ENCODE measurements at regions not wholly inside any gene's neighbourhood (a gene's known extent, or its start where the extent isn't known, plus 50 kb on each side); places are given as distances from the start of the nearest gene placed in this dataset.

GRCh38 chr11:23041001-23041503 is 180.8 kb upstream of the CCDC179 start:
- no peak for DNase-seq

- no peak for DNase-seq
These were observed 198.4 kb upstream of the CCDC179 start for GRCh38 chr11:23058656-23059055.

DNA sequence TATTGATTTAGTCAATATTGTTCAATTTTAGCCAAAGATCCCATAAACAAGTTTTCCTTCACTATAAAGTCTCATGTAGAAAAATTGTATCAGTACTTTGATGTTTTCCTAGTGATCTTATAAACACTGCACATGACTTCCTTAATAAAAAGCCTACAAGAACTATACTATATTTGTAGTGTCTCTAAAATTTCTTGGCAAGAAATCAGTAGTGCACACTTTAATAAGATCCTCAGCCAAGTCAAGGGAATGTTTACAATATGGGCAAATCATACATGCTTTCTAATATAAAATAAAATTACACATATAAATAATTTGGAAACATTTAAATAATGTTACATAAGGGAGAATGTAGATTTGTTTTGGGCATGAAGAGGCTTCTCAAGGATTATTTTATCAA is 203.0 kb upstream of the CCDC179 start:
- DNase-seq = no peak

DNA sequence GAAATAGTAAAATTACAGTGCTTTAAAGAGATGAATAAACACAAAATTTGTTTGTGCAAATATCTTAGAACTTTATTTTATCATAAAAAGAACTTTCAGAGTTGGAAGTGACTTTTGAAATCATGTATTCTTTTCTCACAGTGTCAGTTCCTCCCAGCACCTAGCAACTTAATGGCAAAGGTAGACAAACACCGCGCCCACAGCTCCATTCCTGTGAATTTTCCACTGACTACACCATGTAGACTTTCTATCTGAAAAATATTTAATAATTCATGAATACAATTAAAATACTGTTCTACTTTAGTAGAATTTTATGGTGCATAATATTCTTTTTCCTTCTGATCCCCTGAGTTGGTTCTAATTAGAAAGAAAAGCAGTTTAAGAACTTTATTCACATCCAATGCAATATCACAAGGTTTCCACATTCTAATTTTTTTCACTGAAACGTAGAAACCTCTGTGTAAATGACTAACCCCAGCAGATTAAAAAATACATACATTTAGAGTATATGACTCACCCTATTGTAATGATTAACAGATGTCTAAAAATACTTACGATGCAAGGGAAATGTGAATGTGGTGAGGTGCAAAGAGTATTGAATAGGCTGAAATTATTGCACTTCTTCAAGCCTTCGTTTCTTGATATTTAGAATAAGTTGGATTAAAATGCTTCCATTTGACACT is 218.2 kb upstream of the CCDC179 start:
- DNase-seq = no peak

DNA sequence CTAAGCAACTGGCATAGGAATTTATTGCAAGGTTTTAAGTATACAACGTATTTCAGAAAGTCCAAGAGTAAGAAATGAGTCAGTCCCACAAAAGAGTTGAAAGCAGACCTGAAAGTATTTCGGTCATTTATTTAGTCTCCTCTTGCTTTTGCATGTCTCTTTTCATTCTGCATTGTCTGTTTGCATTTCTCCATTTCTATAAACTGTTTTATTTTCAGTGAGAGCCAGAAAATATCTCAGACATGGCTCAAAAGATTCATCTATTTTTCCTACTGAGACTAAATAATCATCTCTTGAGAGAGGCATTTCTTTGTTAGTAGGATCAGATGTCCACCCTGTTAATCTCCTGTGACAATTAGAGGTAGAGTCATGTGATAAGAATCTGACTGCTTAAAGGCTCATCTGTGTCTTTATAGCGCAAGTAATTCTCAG is 219.1 kb upstream of the CCDC179 start:
- DNase-seq = no peak

DNA sequence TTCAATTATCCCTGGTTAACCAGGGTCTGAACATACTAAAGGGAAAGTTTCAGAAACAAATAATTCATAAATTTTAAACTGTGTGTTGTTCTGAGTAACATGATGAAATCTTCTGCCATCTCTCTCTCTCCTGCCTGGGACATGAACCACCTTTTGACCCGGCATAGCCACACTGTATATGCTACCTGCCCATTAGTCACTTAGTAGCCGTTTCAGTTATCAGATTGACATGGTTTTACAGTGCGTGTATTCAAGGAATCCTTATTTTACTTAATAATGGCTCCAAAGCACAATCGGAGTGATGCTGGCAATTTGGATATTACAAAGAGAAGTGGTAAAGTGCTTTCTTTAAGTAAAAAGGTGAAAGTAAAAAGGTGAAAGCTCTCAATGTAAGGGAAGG is 227.1 kb upstream of the CCDC179 start:
- DNase-seq = no peak

DNA sequence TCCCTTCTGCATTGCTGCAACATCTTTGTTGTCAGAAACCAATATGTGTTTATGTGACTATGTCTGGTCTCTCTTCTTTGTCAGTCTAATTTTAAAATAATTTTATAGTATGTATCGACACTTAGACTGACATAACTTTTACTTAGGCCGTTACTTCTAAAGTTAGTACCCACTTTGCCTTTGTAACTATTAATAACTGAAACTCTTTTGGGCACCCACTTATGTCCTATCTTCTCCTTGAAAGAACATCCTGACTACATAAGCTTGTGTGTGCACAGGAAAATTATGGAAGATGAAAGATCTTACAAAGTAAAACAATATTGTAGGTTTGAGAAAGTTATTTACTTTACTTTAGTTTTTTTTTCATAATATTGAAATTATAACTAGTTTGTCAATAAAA is 230.4 kb upstream of the CCDC179 start:
- no peak for DNase-seq

DNA sequence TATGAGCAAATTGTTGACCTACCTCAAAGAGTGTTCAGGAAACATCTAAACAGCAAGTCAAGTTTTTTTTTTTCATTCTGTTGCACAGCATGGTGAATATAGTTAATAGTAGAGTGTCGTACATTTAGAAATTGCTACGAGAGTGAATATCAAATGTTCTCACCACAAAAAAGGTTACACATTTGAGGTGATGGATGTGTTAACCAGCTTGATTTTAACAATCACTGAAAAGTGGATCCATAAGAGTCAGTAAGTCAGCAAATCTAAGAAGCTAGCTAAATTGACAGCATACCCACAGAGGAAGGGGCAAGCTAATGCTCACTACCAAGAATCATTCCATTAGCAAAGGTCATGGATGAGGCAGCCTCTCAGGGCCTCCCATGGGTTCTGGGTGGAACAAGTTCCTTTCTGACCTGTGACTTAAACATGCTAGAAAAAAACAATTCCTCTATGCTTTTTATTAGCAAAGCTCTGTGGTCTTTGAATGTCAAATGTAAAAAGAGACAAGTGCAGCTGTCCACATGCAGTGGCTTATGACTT is 235.4 kb upstream of the CCDC179 start:
- no peak for DNase-seq

- DNase-seq = no peak
These were observed 237.6 kb upstream of the CCDC179 start for GRCh38 chr11:23097891-23098290.

DNA sequence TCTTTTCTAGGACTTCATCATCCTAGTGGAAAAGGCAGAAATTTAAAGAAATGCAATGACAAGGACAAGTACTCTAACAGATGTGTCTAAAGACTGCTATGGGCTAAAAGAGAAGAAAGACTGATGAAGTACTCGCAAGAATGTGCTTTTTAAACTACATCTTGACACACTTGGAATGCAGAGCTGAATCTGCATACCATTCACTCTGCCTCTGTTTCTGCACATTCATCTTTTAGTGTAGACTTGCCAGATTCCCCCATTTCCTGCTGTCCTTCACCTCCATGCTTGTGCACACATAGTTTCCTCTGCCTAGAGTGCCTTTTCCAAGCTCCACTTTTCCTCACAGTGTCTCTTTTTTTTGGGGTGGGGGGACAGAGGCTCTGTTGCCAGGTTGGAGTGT is 239.0 kb upstream of the CCDC179 start:
- no peak for DNase-seq

DNA sequence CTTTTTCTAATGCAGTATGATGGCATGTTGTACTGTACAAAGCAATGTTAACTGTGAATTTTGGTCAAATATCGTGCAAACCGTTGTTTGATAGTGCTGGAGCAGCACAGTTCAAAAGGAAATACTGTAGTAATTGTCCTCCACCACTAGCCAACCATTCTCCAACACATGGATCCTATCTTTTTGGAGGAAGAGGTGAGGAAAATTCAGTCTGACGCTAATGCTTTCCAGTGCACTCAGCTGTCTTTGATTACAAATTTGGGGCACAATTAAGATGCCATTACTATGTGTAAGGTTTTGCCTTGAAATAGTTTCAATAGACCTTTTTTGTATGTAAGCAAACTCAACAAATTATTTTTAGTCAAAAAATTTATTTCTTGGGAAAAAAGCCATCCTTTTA is 240.5 kb upstream of the CCDC179 start:
- DNase-seq = no peak

DNA sequence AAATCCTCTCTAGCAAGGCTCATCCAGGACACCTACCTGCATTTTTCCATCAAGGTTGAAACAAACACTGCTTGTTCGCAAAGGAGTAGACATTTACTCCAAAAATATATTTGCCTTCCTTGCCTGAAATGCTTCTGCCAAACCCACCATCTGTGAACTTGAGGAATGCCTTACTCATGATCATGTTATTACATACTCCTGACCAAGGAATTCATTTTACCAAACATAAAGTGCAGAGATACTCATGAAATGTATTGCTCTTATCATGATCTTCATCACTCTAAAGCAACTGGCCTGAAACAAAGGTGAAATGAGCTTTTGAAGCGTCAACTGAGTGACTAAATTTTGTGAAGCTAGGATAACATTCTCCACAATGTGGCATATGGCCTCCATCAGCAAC is 243.1 kb upstream of the CCDC179 start:
- no peak for DNase-seq

DNA sequence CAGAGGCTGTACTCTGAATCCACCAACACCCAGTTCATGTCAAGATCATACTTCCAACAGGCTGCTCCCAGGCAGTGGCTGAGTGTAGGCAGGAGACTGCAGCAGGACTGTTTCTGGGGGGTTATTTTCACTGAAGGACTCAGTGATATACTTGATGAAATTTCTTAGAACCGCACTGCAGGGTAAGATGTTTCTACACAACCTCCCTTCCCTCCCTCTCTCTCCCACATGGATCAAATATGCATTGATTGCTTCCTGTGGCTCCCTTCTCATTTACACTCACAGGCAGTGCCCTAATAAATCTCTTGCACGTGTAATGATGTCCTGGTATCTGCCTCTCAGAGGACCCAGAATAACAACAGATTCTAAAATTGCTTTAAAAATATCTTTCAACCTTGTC is 251.3 kb upstream of the CCDC179 start:
- DNase-seq = no peak

DNA sequence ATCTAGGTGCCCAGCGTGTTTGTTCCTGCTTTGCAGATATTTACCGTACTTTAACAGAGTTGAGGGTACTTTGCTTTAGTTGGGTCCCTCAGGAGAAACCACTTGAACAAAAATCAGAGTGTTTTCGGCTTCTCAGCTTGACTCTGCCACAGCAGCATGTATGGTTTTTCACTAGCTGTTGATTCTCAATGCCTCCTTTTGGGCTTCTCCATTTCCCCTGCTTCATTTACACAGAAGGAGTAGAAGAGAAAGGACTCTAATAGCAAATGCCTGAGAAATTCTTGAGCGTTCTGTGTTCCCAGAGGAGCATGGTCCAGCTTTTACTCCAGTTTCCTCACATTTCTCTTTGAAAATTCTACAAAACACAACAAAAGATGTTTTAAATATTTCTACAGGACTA is 252.1 kb upstream of the CCDC179 start:
- no peak for DNase-seq

GRCh38 chr11:23112987-23113886 is 253.0 kb upstream of the CCDC179 start:
- DNase-seq = peak; percentile 71

GRCh38 chr11:23113887-23114216 is 253.6 kb upstream of the CCDC179 start:
- DNase-seq = no peak

DNA sequence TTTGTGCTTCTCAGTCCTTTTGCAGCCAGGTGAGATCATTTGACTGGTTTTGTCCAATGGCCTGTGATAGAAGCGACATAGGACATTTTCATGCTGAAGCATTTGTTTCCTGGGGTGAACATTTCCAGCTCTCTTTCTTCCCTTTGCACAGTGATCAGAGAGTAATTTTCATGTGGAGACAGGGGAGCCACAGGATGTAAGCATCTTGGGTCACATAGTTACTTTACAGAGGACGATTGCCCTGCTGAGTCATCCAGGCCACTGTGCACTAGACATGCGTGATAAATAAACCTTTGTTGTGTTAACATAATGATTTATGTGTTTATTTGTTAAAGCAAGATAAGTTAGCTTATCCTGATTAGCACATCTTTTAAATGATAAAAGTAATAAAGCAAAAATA is 263.5 kb upstream of the CCDC179 start:
- DNase-seq = no peak

GRCh38 chr11:23124249-23124648 is 264.0 kb upstream of the CCDC179 start:
- DNase-seq = no peak

- DNase-seq = no peak
These were observed 264.7 kb upstream of the CCDC179 start for GRCh38 chr11:23124996-23125395.

DNA sequence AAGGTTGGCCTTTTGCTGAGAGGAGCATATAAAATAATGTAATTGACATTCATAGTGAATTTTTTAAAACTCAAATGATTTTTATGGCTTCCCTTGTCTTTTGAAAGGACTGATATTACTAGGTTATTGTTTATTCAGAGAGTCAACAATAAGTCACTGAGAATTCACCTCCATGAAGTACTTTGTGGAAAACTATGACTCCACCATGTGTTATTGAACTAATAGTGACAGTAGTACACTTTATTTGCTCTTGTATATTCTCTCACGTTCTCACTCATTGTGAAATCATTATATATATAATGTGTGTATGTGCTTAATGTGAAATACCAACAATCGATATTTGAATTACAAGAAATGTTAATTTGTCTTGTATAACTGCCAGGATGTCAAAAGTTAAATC is 267.4 kb upstream of the CCDC179 start:
- no peak for DNase-seq

GRCh38 chr11:23134627-23135026 is 274.4 kb upstream of the CCDC179 start:
- DNase-seq = no peak

DNA sequence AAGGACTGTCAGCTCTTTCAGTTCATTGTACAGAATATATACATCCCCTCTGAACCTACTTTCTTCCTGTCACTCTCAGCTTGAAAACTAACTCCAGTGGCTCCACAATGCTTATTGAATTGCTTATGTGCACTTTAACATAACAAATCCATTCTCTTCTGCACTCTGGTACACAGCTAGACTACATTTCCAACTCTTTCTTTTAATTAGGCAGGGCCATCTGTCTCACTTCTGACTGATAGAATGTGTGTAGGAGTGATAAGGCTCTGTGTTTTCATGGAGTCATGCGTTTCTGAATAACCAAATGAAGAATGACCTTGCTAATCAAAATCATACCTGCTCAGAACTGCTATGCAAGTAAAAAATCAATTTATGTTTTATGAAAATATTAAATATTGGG is 278.5 kb upstream of the CCDC179 start:
- no peak for DNase-seq

GRCh38 chr11:23143022-23143421 is 282.7 kb upstream of the CCDC179 start:
- DNase-seq = no peak

- no peak for DNase-seq
These were observed 291.5 kb upstream of the CCDC179 start for GRCh38 chr11:23151819-23152218.

Data from NCI-H187 treated with DMSO at 0.1 percent for 48 hours (cell line).